ENCODE measurements at regions not wholly inside any gene's neighbourhood (a gene's known extent, or its start where the extent isn't known, plus 50 kb on each side); places are given as distances from the start of the nearest gene placed in this dataset.

DNA sequence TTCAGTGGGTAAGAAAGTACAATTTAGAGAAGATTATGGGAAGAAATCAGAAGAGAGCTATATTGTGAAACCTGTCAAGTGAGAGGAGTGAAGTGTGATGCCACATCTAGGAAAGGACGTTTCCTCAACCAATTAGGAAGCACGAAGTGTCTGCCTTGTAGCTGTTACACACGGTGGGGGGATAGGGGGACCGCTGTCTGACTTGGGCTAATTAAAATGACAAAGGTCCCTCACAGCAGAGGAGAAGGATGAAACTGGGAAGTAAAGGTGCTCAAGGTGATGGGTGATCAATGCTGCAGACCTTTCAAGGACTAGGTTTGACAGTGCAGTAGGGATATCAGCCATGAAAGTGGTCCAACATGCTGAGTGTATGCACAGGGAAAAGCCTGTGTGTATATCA is 181.1 kb upstream of the PRSS16 start:
- in situ Hi-C loops (cut with MboI; ENCODE audit: low pct_unique_long_range_greater_than_20kb, low sequenced_read_pairs, unreplicated experiment), result no loop called here
- no peak for DNase-seq (ENCODE audit: low spot score)
- TF ChIP-seq, protein P1, sequence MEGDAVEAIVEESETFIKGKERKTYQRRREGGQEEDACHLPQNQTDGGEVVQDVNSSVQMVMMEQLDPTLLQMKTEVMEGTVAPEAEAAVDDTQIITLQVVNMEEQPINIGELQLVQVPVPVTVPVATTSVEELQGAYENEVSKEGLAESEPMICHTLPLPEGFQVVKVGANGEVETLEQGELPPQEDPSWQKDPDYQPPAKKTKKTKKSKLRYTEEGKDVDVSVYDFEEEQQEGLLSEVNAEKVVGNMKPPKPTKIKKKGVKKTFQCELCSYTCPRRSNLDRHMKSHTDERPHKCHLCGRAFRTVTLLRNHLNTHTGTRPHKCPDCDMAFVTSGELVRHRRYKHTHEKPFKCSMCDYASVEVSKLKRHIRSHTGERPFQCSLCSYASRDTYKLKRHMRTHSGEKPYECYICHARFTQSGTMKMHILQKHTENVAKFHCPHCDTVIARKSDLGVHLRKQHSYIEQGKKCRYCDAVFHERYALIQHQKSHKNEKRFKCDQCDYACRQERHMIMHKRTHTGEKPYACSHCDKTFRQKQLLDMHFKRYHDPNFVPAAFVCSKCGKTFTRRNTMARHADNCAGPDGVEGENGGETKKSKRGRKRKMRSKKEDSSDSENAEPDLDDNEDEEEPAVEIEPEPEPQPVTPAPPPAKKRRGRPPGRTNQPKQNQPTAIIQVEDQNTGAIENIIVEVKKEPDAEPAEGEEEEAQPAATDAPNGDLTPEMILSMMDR (IDR thresholded peaks at IDR 0.05; ENCODE audit: extremely low read depth, insufficient read depth, missing control alignments), result no peak

DNA sequence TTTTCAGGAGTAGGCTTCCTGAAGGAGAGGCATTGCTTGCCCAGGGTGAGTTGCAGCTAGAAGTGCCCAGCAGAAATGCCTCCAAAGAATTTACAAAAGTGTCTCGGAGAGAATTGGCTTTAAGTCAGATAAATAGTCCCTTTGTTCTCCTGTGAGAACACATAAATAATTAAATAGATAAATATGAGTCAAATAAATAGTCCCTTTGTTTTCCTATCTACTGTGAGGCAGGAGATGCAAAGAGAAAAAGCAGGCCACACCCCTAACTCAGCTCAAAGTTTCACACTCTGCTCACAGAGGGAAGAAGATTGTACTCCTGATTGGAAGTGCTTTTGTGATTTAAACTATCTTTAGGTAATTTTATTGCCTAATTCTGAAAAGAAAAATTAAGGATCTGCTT is 180.7 kb upstream of the PRSS16 start:
- no peak for DNase-seq (ENCODE audit: low spot score)
- in situ Hi-C loops (cut with MboI; ENCODE audit: low pct_unique_long_range_greater_than_20kb, low sequenced_read_pairs, unreplicated experiment), result no loop called here
- TF ChIP-seq, protein P1 (IDR thresholded peaks at IDR 0.05; ENCODE audit: extremely low read depth, insufficient read depth, missing control alignments), result no peak

DNA sequence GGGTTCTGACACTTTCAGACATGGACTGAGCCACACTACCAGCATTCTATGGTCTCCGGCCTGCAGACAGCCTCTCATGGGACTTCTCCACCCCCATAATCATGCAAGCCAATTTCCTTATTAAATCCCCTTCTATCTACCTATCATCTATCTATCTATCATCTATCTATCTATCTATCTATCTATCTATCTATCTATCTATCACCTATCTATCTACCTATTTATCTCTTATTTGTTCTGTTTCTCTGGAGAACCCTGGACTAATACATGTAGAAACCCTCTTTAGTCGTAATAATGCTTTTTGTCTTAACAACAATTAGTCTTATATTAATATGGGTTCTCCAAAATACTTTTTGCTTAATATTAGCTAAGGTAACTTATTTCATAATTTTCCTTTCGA is 174.1 kb upstream of the PRSS16 start:
- TF ChIP-seq, protein P1 (IDR thresholded peaks at IDR 0.05; ENCODE audit: extremely low read depth, insufficient read depth, missing control alignments), result no peak
- DNase-seq (ENCODE audit: low spot score), result no peak
- in situ Hi-C loops (cut with MboI; ENCODE audit: low pct_unique_long_range_greater_than_20kb, low sequenced_read_pairs, unreplicated experiment), result no loop called here

DNA sequence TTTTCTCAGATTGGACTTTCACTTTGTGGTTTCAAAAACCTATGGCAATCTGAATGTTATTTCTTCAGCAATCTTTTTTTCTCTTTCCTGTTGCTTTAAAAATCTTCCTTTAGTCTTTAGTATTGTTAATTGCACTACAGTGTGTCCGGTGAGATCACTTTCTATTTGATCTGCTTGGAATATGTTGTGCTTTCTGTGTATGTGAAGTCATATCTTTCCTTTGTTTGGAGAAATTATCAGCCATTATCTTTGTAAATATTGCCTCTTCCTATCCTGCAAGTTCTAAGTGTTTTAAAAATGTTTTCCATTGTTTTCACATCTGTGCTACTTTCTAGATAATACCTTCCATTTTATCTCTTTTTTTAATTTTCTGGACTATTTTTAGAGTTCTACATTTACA is 171.4 kb upstream of the PRSS16 start:
- in situ Hi-C loops (cut with MboI; ENCODE audit: low pct_unique_long_range_greater_than_20kb, low sequenced_read_pairs, unreplicated experiment), result no loop called here
- DNase-seq (ENCODE audit: low spot score), result no peak
- TF ChIP-seq, protein P1 (IDR thresholded peaks at IDR 0.05; ENCODE audit: extremely low read depth, insufficient read depth, missing control alignments), result no peak

DNA sequence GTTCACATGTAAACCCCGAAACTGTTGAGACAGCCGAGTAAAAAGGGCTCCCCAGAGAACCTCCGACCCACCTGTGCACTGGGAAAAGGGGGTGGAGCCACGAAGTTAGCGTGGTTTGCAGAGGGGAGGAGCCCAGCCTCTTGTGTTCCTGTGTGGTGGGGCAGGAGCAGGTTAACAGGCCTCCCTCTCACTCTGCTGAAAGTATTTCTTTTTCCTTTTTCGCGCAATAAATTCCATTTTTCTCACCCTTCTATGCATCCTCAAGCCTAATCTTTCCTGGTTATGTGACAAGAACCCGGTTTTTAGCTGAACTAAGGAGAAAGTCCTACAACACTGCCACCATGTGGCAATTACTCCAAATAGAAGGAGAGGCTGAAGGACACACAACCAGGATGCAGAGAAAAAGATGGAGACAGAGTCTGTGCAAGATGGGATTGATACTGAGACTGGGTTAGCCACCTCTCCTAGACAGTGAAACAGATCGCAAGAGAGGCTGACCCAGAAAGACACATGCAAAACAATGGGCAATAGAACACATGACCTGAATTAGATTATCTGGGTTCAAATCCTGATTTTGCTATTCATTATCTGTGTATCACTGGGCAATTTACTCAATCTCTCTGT is 168.7 kb upstream of the PRSS16 start:
- peak; percentile 34 for DNase-seq (ENCODE audit: low spot score)
- in situ Hi-C loops (cut with MboI; ENCODE audit: low pct_unique_long_range_greater_than_20kb, low sequenced_read_pairs, unreplicated experiment), result no loop called here
- TF ChIP-seq, protein P1 (IDR thresholded peaks at IDR 0.05; ENCODE audit: extremely low read depth, insufficient read depth, missing control alignments), result peak; percentile 65

DNA sequence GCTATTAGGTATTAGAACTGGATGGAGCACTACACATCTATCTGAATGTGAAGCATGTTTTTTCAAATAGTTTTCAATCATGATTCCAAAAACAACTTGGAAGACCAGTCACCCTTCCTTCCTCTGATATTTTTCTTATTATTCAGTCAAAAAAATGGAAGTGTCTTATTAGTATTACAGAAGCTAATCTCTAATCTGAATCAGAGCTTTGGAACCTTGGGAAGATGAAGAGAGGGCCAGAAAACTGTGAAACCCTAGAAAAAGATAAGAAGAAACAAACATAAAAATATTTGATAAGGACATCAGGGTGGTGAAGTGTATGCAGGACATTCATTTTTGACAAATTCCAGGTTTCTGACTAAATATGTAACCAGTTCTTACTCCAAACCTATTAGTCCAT is 166.3 kb upstream of the PRSS16 start:
- in situ Hi-C loops (cut with MboI; ENCODE audit: low pct_unique_long_range_greater_than_20kb, low sequenced_read_pairs, unreplicated experiment), result loop anchor here (10.0 kb wide), 1 partner anchor 466 kb away; no protein-coding TSS in a partner anchor
- DNase-seq (ENCODE audit: low spot score), result no peak
- TF ChIP-seq, protein P1 (IDR thresholded peaks at IDR 0.05; ENCODE audit: extremely low read depth, insufficient read depth, missing control alignments), result no peak
